Kidney (tissue), 13 donors: ENCODE measurements at regions not wholly inside any gene's neighbourhood (a gene's known extent, or its start where the extent isn't known, plus 50 kb on each side); places are given as distances from the start of the nearest gene placed in this dataset.

ENCODE experiments used
- DNase-seq, 5 donors: peaks; one replicate each; pipeline ENCODE4 v3.0.0-alpha.2; 2013 to 2020
- FAIRE-seq: peaks from 2 replicates; lab custom pipeline; 2012; peaks lifted over from hg19 to GRCh38; lab: Jason Lieb, UNC
- H3K27ac ChIP-seq, 2 donors: one replicate each; pipeline ENCODE4 v1.7.0; 2013; ENCODE audit warnings: low read depth in 2 of 2, low read length in 2 of 2, inconsistent platforms in 1 of 2
- H3K27me3 ChIP-seq: one replicate; pipeline ENCODE4 v1.7.1; 2013; ENCODE audit warnings: low read length, inconsistent platforms; ENCODE audit not compliant: control insufficient read depth, insufficient read depth
- H3K36me3 ChIP-seq, 3 donors: one replicate each; pipeline versions ENCODE4 v1.7.0 to v1.7.1; 2013; ENCODE audit warnings: low read length in 3 of 3, control low read depth in 1 of 3, inconsistent platforms in 1 of 3; ENCODE audit not compliant: insufficient read depth in 3 of 3, control insufficient read depth in 2 of 3
- H3K4me1 ChIP-seq, 3 donors: one replicate each; pipeline versions ENCODE4 v1.7.0 to v1.7.1; 2013; ENCODE audit warnings: low read length in 3 of 3, inconsistent platforms in 1 of 3, low read depth in 1 of 3; ENCODE audit not compliant: control insufficient read depth in 2 of 3, insufficient read depth in 2 of 3
- H3K4me3 ChIP-seq, 3 donors: one replicate each; pipeline versions ENCODE4 v1.7.0 to v1.8.1; 2013; ENCODE audit warnings: low read length in 3 of 3, control low read depth in 1 of 3, inconsistent platforms in 1 of 3
- H3K9ac ChIP-seq, 3 donors: one replicate each; pipeline versions ENCODE4 v1.7.0 to v1.7.1; 2013; ENCODE audit warnings: low read length in 3 of 3, control low read depth in 1 of 3, inconsistent platforms in 1 of 3
- H3K9me3 ChIP-seq, 3 donors: one replicate each; pipeline versions ENCODE4 v1.7.0 to v1.7.1; 2013; ENCODE audit warnings: low read length in 3 of 3, control low read depth in 1 of 3, inconsistent platforms in 1 of 3; ENCODE audit not compliant: control insufficient read depth in 2 of 3, insufficient read depth in 1 of 3
- intact Hi-C: fragments of 100-400 bp; cut with DNase I; formaldehyde crosslinking; loops from one replicate; pipeline ENCODE4 v1.11.1; 2022
- TF ChIP-seq, protein P1 (sequence below): IDR thresholded peaks from 3 replicates; pipeline ENCODE4 v1.5.1; 2012; ENCODE audit warnings: mild to moderate bottlenecking, moderate library complexity, borderline replicate concordance; ENCODE audit not compliant: insufficient read depth; ENCODE audit errors: extremely low read depth
- donor health status: control.
- donor health status: control.
- donor health status: control.
- donor health status: control.
- donor health status: control.
- donor health status: DM: yes; HTN: yes; CAD: no.
- donor health status: Normal renal cell carcinoma (clear cell type).

DNA sequence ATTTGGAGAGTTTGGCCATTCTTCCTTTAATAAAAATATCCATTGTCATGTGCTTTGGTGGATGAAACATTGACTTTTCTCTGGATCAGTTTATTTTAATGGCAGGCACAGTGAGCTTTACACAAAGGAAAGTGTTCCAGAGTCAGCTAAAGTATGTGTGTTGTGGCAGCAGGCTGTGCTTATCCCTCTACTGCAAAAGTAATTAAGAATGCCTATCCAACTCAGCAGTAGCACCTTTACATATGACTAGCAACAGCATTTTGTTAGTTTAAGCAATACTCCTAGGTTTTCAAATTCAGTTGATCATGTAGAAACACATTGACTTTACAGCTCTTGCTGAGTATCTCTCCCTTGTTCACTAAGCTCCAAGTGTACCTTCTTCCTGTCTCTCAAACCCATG lies 730.5 kb upstream of the RGMB start:
- FAIRE-seq (no peak), DNase-seq (no peak)
- no peaks in the 10 kb centered on the region for H3K27me3 ChIP-seq
- no peaks in the 10 kb centered on the region for H3K36me3 ChIP-seq
- H3K4me1 ChIP-seq: no peaks in the 10 kb centered on the region
- H3K4me3 ChIP-seq: no peak overlapping the region
- intact Hi-C loops: no loop called here
- H3K27ac ChIP-seq: no peak overlapping the region
- H3K9me3 ChIP-seq: no peaks in the 10 kb centered on the region
- TF ChIP-seq, protein P1, sequence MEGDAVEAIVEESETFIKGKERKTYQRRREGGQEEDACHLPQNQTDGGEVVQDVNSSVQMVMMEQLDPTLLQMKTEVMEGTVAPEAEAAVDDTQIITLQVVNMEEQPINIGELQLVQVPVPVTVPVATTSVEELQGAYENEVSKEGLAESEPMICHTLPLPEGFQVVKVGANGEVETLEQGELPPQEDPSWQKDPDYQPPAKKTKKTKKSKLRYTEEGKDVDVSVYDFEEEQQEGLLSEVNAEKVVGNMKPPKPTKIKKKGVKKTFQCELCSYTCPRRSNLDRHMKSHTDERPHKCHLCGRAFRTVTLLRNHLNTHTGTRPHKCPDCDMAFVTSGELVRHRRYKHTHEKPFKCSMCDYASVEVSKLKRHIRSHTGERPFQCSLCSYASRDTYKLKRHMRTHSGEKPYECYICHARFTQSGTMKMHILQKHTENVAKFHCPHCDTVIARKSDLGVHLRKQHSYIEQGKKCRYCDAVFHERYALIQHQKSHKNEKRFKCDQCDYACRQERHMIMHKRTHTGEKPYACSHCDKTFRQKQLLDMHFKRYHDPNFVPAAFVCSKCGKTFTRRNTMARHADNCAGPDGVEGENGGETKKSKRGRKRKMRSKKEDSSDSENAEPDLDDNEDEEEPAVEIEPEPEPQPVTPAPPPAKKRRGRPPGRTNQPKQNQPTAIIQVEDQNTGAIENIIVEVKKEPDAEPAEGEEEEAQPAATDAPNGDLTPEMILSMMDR: no peak
- H3K9ac ChIP-seq: no peak overlapping the region

DNA sequence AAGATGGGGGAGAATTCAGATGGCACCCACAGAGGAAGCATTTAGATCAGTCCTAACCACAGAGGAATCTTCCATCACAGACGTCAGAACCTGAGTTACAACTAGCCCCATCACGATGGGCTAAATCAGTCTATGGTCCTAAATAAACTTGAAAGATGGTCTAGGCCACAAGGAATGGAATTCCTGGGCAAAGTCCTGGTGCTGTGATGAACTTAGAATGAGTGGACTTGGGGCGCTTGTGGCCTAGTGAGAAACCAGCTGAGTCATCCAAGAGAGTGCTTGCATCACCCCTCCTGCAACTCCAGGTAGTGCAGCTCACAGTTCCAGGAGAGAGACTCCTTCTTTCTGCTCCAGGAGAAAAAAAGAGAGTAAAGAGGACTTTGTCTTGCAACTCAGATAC lies 722.9 kb upstream of the RGMB start:
- no peak overlapping the region for H3K9ac ChIP-seq
- no peak overlapping the region for H3K4me3 ChIP-seq
- H3K36me3 ChIP-seq: no peaks in the 10 kb centered on the region
- intact Hi-C loops: no loop called here
- TF ChIP-seq, protein P1: no peak
- no peak for FAIRE-seq
- H3K9me3 ChIP-seq: no peaks in the 10 kb centered on the region
- H3K4me1 ChIP-seq: no peaks in the 10 kb centered on the region
- no peaks in the 10 kb centered on the region for H3K27me3 ChIP-seq
- no peak overlapping the region for H3K27ac ChIP-seq
- no peak for DNase-seq

DNA sequence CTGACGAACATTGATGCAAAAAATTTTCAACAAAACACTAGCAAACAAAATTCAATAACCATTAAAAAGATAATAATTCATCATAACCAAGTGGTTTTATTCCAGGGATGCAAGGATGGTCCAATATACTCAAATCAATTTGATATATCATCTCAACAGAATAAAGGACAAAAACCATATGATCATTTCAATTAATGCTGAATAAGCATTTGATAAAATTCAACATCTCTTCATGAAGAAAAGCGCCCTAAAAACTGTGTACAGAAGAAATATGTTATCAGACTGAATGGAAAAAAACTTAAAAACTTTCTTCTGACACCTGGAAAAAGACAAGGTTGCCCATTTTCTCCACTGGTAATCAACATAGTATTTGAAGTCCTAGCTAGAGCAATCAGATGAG lies 720.3 kb upstream of the RGMB start:
- Histone ChIP-seq H3K27me3 (no peaks in the 10 kb centered on the region), H3K4me1 (no peaks in the 10 kb centered on the region), H3K4me3 (no peak overlapping the region), H3K36me3 (no peaks in the 10 kb centered on the region), H3K9ac (no peak overlapping the region), H3K27ac (no peak overlapping the region), H3K9me3 (no peaks in the 10 kb centered on the region)
- intact Hi-C loops: no loop called here
- FAIRE-seq (no peak), DNase-seq (no peak)
- TF ChIP-seq, protein P1: no peak

DNA sequence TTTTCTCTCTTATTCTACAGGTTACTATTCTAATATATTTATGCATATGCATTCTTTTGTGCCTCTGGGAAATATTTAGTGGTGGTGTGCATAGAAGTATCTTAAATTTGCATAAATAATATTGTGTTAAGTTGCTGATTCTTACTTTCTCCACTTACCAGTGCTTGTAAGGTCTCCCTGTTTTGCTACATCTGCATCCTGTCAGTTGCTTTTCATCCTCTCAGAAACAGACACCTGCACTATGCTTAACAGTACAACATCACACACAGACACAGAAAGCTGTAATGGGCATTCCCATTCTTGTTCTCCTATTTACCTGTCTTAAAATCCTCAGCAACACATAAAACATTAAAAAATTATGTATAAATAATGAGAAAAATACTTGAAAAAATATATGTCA lies 713.3 kb upstream of the RGMB start:
- TF ChIP-seq, protein P1: no peak
- FAIRE-seq: no peak
- Histone ChIP-seq H3K36me3 (no peaks in the 10 kb centered on the region), H3K4me3 (no peak overlapping the region), H3K27me3 (no peaks in the 10 kb centered on the region), H3K27ac (no peak overlapping the region), H3K9ac (no peak overlapping the region), H3K4me1 (no peaks in the 10 kb centered on the region), H3K9me3 (no peaks in the 10 kb centered on the region)
- intact Hi-C loops: no loop called here
- DNase-seq: no peak
